ENCODE measurements at regions not wholly inside any gene's neighbourhood (a gene's known extent, or its start where the extent isn't known, plus 50 kb on each side); places are given as distances from the start of the nearest gene placed in this dataset.

GRCh38 chr3:88311826-88312225, 162.1 kb downstream of the C3orf38 start:
- 24% methylated on average over 3 of the region's 3 CpGs for WGBS (ENCODE audit: missing lambda C conversion rate)
- CTCF ChIA-PET = no interaction called here
- no peak overlapping the region for H3K4me2 ChIP-seq
- H3K9me3 ChIP-seq = no peaks in the 10 kb centered on the region
- TF ChIP-seq KDM1A (IDR thresholded peaks at IDR 0.05; ENCODE audit: low read depth) (no peak), ESRRA (IDR thresholded peaks at IDR 0.05; ENCODE audit: borderline replicate concordance, low read length) (no peak), MAFK (IDR thresholded peaks at IDR 0.05; ENCODE audit: partially characterized antibody) (no peak), HOXA7 (CRISPR knock-in tag; IDR thresholded peaks at IDR 0.05) (no peak)
- H3K4me1 ChIP-seq = no peaks in the 10 kb centered on the region
- FAIRE-seq = no peak
- POLR2A ChIA-PET = no interaction called here
- no peak overlapping the region for H3K4me3 ChIP-seq
- DNase-seq (ENCODE audit: low read depth in 1 of 2, low spot score in 1 of 2) = no peak
- ATAC-seq = no peak
- H3K27ac ChIP-seq = no peak overlapping the region

GRCh38 chr3:88312256-88312655, 162.5 kb downstream of the C3orf38 start:
- Histone ChIP-seq H3K4me1 (no peaks in the 10 kb centered on the region), H3K9me3 (no peaks in the 10 kb centered on the region), H3K4me2 (no peak overlapping the region), H3K4me3 (no peak overlapping the region), H3K27ac (no peak overlapping the region)
- ChIA-PET POLR2A (no interaction called here), CTCF (no interaction called here)
- ATAC-seq (no peak), FAIRE-seq (no peak), DNase-seq (ENCODE audit: low read depth in 1 of 2, low spot score in 1 of 2) (no peak)
- TF ChIP-seq SMC3 (IDR thresholded peaks at IDR 0.05) (no peak), POLR2A (IDR thresholded peaks at IDR 0.05; ENCODE audit: low read length) (no peak), HES2 (IDR thresholded peaks at IDR 0.05) (no peak), NR3C1 (IDR thresholded peaks at IDR 0.05) (no peak), CHD4 (IDR thresholded peaks at IDR 0.05; ENCODE audit: borderline replicate concordance) (no peak), GATA3 (IDR thresholded peaks at IDR 0.05; ENCODE audit: borderline replicate concordance) (no peak), CBX2 (IDR thresholded peaks at IDR 0.05; ENCODE audit: borderline replicate concordance, low read depth) (no peak), ZSCAN20 (CRISPR knock-in tag; IDR thresholded peaks at IDR 0.05) (no peak), NFE2L2 (conservative IDR thresholded peaks at IDR 0.05; ENCODE audit: low read length) (no peak), PHF8 (IDR thresholded peaks at IDR 0.05; ENCODE audit: borderline replicate concordance, low read depth) (no peak), RFX5 (IDR thresholded peaks at IDR 0.05) (no peak), NPAS2 (CRISPR knock-in tag; IDR thresholded peaks at IDR 0.05; ENCODE audit: borderline replicate concordance) (no peak), TP53 (CRISPR knock-in tag; IDR thresholded peaks at IDR 0.05) (no peak), ZFP36 (IDR thresholded peaks at IDR 0.05; ENCODE audit: borderline replicate concordance, partially characterized antibody) (no peak)
- 16% methylated on average over 2 of the region's 2 CpGs for WGBS (ENCODE audit: missing lambda C conversion rate)

GRCh38 chr3:88318067-88318466, 168.3 kb downstream of the C3orf38 start:
- H3K4me2 ChIP-seq = no peak overlapping the region
- no peak for TF ChIP-seq ZFP36 (IDR thresholded peaks at IDR 0.05; ENCODE audit: borderline replicate concordance, partially characterized antibody)
- TF ChIP-seq HOXA7 (CRISPR knock-in tag; IDR thresholded peaks at IDR 0.05) = no peak
- TF ChIP-seq TP53 (CRISPR knock-in tag; IDR thresholded peaks at IDR 0.05) = no peak
- TF ChIP-seq SREBF2 (IDR thresholded peaks at IDR 0.05) = no peak
- no peak for TF ChIP-seq MAFK (IDR thresholded peaks at IDR 0.05; ENCODE audit: partially characterized antibody)
- TF ChIP-seq CBX2 (IDR thresholded peaks at IDR 0.05; ENCODE audit: borderline replicate concordance, low read depth) = no peak
- no peak for TF ChIP-seq HES2 (IDR thresholded peaks at IDR 0.05)
- TF ChIP-seq USF2 (IDR thresholded peaks at IDR 0.05) = no peak
- TF ChIP-seq RAD21 (conservative IDR thresholded peaks at IDR 0.05 in 1 of 2, IDR thresholded peaks at IDR 0.05 in 1 of 2) = no peak
- TF ChIP-seq ESRRA (IDR thresholded peaks at IDR 0.05; ENCODE audit: borderline replicate concordance, low read length) = no peak
- no peak for TF ChIP-seq HOXB5 (CRISPR knock-in tag; IDR thresholded peaks at IDR 0.05)
- TF ChIP-seq BCL3 (IDR thresholded peaks at IDR 0.05) = no peak
- TF ChIP-seq KDM5A (IDR thresholded peaks at IDR 0.05) = no peak
- no peak for TF ChIP-seq FOXS1 (CRISPR knock-in tag; IDR thresholded peaks at IDR 0.05)
- no peak for TF ChIP-seq MYC (IDR thresholded peaks at IDR 0.05; ENCODE audit: borderline replicate concordance, low read length)
- 10% methylated on average over 3 of the region's 3 CpGs for WGBS (ENCODE audit: missing lambda C conversion rate)
- no peak for FAIRE-seq
- CTCF ChIA-PET = no interaction called here
- H3K4me3 ChIP-seq = no peak overlapping the region
- DNase-seq (ENCODE audit: low read depth in 1 of 2, low spot score in 1 of 2) = no peak
- no peak overlapping the region for H3K27ac ChIP-seq
- POLR2A ChIA-PET = no interaction called here
- H3K4me1 ChIP-seq = no peaks in the 10 kb centered on the region
- ATAC-seq = no peak
- no peaks in the 10 kb centered on the region for H3K9me3 ChIP-seq
